ENCODE measurements at regions not wholly inside any gene's neighbourhood (a gene's known extent, or its start where the extent isn't known, plus 50 kb on each side); places are given as distances from the start of the nearest gene placed in this dataset.
"Not testable (repeated sequence)": the region's sequence is repeated elsewhere in the genome, so short reads cannot be mapped to it uniquely, and the experiment has no call there.

DNA sequence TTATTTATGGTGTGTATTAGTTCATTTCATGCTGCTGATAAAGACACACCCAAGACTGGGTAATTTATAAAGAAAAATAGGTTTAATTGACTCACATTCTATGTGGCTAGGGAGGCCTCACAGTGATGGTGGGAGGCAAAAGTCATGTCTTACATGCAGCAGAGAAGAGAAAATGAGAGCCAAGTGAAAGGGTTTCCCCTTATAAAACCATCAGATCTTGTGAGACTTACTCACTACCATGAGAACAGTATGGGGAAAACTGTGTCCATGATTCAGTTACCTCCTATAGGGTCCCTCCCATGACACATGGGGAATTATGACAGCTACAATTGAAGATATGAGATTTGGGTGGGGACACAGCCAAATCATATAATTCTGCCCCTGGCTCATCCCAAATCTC lies 150.0 kb upstream of the AHI1 start:
- no peak for DNase-seq (ENCODE audit: low read depth in 3 of 3, low spot score in 2 of 3)

DNA sequence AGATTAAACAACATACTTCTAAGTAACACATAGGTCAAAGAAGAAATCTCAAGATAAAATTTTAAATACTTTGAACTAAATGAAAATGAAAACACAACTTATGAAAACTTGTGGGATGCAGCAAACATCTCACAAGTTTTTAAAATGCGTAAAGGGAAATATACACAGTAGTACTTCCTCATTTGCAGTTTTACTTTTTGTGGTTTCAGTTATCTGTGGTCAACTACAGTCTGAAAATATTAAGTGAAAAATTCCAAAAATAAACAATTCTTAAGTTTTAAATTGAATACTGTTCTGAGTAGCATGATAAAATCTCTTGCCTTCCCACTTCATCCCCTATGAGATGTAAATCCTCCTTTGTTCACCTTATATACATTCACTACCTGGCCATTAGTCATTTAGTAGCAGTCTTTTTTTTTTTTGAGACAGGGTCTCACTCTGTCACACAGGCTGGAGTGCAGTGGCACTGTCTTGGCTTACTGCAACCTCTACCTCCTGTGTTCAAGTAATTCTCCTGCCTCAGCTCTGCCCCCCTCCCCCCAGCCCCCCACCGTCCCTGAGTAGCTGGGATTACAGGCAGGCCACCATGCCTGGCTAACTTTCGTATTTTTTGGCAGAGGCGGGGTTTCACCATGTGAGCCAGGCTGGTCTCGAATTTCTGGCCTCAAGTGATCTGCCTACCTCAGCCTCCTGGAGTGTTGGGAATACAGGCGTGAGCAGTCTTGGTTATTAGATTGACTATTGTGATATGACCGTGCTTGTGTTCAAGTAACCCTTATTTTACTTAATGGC lies 154.6 kb upstream of the AHI1 start:
- DNase-seq (ENCODE audit: low read depth in 3 of 3, low spot score in 2 of 3), result no peak

DNA sequence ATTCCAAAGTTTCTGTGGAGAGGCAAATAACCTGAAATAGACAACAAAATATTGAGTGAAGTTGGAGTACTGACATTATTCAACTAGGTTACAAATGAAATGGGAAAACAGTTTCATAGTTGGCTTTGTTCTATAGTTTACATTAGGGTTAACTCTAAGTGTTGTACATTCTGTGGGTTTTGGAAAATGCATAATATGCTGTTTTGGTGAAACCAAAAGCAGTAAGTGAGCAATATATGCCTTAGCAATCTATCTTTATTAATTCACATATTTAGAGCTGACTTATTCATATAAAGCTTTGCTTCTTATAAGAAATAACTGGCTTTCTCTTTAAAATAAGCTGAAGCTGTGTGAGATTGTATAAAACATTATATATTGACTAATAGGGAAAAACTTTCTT lies 157.5 kb upstream of the AHI1 start:
- no peak for DNase-seq (ENCODE audit: low read depth in 3 of 3, low spot score in 2 of 3)

DNA sequence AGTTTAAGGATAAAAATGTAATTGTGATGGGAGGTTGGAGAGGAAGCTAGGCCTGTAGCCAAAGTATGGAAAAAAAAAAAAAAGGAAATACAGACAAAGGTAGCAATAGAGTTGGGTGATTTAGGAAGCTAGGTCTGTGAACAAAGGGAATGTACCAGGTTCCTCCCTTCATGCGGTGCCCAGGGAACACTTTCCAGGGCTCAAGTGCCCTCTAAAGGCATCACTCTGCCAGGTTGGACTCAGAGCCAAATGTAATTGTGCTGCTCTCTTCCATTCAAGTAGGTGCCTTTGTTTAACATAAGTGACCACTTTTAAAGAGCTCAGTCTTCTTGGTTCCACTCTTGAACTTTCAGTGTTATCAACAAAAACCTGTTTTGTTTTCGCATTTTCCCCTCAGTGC lies 159.7 kb upstream of the AHI1 start:
- no peak for DNase-seq (ENCODE audit: low read depth in 3 of 3, low spot score in 2 of 3)

DNA sequence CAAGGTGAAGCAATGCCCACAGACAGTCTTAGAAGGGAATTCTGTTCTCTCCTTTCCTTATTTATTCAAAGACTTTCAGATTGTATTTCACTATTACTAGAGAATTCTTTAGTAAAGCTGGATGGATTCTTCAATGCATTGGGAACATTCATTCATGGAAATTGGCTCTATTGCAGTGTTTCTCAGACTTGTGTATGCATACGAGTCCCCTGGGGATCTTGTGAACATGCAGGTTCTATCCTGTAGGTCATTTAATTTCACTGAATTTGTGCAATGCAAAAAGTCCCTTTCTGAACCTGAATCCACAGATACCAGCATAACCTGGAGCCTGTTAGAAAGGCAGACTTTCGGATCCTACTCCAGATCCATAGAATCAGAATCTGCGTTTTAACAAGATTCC lies 160.9 kb upstream of the AHI1 start:
- no peak for DNase-seq (ENCODE audit: low read depth in 3 of 3, low spot score in 2 of 3)

DNA sequence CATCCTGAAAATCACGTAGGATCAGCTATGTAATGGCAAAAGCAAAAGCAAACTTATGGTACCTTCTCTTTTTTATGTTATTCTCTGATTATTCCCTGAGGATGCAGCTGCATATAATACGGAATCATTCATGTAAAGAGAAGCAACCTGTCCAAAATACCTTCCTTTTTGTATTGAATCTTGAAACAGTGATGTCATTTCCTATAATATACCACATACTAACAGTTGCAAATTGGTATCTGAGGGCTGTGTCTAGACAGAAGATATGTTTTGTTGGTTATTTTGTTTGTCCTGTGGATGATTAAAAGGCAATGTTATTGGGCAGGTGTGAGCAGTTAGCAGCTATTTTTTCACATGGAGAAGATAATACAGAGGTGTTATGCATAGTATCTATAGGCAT lies 161.4 kb upstream of the AHI1 start:
- no peak for DNase-seq (ENCODE audit: low read depth in 3 of 3, low spot score in 2 of 3)

DNA sequence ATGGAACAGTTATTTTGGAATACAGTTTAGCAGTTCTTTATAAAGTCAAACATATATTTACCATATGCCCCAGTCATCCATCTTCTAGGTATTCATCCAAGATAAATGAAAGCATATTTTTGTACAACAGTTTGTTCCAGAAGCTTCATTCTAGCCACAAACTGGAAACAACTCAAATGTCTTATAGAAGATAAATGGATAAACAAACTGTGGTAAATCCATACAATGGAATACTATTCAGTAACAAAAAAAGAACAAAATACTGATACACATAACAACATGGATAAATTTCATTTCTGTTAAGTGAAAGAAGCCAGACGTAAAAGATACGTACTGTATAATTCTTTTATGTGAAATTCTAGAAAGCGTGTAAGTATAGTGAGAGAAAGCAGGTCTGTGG lies 167.0 kb upstream of the AHI1 start:
- no peak for DNase-seq (ENCODE audit: low read depth in 3 of 3, low spot score in 2 of 3)

DNA sequence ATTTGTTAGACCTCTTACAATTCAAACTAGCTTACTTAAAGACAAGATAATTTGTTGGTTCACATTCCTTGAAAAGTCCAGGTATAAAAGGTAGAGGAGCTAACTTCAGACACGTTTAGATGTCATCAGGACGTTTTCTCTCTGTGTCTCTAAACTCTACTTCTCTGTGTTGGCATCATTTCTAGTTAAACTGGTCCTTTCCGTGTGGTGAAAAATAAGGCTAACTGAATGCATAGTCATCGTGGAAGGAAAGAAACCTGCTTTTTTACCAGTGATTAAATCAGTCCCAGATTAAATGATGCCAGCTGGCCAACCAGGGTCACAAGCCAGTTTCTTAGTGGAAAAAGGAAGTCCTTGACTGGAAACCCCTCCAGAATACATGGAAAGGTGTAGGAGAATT lies 168.4 kb upstream of the AHI1 start:
- DNase-seq (ENCODE audit: low read depth in 3 of 3, low spot score in 2 of 3), result no peak

DNA sequence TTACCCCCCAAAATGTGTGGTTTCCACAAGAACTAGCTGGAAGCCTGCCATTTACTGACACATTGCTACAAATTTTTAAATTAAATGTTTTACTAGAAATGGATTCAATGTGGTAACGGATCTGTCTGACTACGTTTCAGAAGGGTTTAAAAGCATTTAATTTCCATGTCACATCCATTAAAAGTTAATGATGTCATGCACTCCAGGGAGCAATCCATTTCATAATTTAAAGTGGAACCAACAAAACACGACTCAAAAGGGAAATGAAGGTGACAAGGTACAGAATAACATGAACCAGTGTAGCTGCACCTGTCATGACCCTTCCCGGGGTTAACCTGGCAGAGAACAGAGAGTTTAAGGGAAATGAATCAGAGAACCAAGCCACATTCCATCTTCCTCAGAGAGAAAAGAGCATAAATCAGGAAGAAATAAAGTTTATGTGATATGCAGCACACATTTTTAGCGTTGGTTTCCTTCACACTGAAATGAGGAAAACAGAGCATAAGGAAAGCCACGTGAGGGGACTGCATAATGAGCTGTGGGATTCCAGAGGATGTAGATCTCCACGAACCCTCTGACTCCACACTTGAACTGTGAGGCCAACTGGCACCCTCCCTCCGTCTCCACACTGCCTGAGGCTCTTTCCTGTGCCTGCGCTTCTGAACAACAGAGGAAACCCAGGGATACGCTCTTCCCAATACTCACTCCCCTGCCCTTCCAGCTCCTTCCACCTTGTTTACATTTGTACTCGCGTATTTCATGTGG lies 170.3 kb upstream of the AHI1 start:
- no peak for DNase-seq (ENCODE audit: low read depth in 3 of 3, low spot score in 2 of 3)

DNA sequence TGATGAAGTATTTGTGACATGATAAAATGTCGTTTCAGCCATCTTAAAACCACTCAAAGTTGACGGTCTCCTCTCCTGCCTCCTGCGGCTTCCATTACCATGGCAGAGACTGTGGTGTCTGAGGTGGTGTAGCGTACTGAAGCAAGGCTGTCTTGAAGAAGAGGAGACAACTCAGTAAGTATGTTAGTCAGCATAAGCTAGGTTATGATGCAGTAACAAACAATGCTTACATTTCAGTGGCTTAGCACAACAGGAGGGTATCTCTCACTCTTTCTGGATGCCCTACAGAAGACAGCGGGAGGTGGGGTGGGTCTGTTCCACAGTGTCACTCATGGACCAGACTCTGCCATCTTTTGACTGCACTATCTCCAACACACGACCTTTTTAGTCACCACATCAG lies 174.7 kb upstream of the AHI1 start:
- no peak for DNase-seq (ENCODE audit: low read depth in 3 of 3, low spot score in 2 of 3)

DNA sequence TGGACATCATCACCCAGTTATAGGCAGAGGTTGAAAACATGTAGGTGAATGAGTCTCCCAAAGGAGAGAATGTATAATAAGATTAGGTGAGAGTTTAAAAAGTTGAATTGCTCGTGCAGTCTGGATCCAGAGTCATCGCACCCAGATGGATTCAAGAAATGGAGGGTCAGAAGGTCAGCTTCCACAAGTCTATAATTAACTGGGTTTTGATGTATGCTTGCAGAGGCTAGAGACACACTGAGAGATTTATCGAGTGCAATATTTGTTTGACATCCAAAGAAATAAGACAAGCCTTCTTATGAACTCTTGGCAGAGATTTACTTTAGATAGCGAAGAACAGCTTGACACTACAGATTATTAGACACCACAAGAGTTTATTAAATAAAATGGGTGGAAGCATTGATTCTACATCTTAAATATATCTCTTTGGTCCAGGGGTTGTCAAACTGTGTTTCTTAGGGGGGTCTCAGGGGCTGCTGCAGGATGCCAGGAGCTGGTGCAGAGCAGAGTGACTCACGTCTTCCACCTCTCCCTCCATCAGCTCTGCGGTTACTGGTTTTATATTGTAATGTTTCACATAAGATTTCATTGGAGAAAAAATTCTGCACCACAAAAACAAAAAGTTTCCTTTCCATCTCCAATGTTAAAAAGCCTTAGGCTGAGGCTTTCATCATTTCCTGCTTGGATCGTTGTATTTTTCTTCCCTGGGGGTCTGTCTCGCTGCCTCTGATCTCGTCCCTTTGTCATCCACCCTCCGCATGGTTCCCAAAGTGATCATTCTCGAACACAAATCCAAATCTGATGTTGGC lies 176.2 kb upstream of the AHI1 start:
- no peak for DNase-seq (ENCODE audit: low read depth in 3 of 3, low spot score in 2 of 3)

DNA sequence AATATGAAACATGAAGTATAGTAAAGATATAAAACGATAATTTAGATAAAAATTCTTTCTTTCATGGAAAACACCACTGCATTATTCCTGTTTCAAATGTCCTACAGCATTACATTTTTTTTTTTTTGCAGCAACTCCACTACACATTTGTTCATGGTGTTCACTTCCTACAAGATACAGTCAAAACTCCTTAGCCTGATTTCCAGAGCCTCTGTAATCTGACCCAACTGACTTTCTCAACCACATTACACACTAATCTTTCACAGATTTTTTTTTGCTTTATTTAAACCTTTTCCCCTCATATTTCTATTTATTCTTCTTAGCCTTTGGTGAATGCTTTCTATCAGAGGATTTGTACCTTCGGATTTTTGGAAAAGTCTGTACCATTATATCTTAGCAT lies 176.5 kb upstream of the PDE7B start:
- DNase-seq (ENCODE audit: low read depth in 3 of 3, low spot score in 2 of 3), result no peak

DNA sequence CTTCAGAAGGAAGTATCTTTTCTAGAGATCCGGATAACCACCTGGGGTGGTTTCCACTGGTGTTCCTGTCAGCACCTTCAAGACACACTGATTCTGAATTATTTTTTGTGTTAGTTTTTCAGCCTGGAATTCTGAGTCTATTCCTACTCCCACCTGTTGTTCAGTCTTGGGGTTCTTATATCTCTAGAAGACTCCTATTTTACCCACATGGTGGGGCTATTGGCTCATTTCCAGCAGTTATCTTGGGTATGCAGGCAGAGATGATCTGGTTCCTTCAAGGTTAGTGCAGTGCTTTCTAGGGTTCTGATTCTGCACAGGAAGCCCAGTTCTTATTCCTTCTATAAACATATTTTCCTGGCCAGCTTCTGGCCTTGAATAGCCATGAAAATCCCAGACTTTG lies 175.6 kb upstream of the PDE7B start:
- no peak for DNase-seq (ENCODE audit: low read depth in 3 of 3, low spot score in 2 of 3)

DNA sequence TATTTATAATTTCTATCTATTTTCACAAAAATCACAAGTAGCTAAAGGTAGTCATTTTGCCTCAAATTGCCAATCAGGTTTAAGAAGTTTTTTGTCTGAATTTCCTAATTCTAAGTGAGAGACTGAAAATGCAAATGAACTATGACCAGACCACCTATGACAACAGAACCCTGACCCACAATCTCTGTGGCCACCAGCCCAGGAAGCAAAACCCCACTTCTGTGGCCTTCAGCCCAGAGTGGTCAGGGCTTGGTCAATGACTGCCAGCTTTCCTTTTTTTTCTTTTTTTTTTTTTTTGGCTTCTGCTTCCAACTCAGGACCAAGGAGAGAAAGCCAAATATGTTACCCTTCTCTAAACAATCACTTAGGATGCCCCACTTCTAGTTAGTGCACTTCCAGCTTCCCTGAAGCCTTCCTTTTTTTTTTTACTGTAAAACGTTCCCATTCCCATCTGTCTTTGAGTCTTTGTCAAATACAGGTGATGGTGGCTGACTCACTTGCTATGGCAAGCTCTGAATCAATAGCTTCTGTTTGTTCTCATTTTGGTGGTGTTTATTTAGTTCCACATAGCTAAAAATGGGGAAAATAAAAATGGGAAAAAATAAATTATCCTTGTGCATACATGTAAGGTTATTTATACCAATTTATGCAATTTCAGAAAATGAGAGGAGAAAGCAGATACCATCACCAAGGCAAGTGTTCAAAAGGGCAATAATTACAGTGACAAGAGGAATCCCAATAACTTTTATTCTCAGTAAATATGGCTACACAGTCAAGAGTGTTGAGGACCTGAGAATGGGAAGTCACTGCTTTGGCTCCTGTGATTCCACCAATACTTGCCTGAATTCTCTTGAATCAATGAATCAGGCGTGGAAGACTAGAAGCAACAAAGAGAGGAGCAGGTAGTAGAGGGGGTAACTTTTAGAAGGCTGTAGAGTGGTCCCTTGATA lies 170.3 kb upstream of the PDE7B start:
- DNase-seq (ENCODE audit: low read depth in 3 of 3, low spot score in 2 of 3), result no peak

DNA sequence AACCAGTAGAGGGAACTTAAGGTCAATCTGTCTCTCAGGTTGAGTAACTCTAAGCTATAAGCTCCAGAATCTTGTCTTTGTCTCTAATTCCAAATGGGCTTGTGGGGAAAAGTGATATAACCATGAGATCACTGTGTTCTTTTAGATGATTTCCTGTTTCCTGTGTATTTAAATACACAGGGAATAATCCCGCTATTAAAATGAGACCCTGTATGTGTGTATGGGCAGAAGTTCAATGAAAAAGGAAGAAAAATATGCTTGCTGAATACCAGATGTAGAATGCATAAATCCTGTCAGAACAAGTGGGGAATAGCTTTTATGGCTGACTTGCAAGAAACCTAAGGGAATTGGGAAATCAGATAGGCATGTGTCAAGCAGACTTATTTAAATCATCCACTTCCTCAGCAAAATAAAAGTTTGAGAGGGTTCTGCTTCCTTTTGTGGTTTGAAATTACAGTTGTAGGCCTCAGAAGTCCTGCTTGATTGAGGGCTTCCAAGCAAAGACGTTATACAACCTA lies 164.7 kb upstream of the PDE7B start:
- DNase-seq (ENCODE audit: low read depth in 3 of 3, low spot score in 2 of 3), result no peak

DNA sequence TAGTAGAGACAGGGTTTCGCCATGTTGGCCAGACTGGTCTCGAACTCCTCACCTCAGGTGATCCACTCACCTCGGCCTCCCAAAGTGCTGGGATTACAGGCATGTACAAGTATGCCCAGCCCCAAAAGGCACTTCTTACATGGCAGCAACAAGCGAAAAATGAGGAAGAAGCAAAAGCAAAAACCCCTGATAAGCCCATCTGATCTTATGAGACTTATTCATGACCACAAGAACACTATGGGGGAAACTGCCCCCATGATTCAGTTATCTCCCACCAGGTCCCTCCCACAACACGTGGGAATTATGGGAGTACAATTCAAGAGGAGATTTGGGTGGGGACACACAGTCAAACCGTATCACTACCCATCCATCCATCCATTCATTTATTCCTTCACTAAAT lies 163.0 kb upstream of the PDE7B start:
- not testable (repeated sequence) for DNase-seq (ENCODE audit: low read depth in 3 of 3, low spot score in 2 of 3)

DNA sequence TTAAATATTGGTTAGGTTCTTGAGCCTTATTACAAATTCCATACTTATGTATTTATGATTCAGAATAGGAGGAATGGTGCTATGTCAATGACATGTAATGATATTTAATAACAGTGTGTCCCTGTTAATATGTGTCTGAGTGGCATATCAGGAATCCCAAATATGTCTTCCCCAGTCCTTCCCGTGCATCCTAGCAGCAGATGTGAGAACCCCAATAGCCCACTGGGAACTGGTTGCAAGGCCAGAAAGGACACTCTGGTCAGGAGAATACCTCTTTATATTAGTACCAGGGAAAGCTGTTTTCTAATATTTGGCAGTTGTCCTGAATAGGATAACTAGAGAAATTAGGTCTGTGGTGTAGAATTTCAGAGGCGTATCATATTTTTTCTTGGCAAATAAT lies 159.1 kb upstream of the PDE7B start:
- no peak for DNase-seq (ENCODE audit: low read depth in 3 of 3, low spot score in 2 of 3)

DNA sequence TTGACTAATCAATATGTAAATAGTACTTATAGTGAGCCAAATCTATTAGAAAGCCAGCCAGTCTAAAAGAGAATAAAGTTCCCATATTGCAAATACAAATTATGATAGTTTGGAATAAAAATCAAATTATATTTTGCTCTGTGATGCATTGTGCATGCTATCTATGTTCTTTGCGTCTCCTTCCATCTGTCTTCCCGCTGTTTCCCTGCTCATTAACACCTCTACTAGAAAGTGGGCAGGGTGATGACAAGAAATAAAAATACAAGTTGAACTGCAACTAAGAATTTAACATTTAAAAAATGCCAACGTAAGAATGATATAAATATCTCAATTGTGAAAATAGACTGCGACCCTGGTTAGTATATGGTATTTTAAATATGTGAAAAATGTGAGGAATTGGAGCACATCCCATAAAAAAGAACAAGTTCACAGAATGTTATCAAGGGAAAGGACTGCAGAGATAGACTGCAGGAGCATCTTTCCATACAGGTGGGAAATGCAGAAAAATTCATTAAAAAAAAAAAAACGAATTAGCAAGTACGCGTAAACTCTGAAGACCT lies 157.6 kb upstream of the PDE7B start:
- DNase-seq (ENCODE audit: low read depth in 3 of 3, low spot score in 2 of 3), result no peak

DNA sequence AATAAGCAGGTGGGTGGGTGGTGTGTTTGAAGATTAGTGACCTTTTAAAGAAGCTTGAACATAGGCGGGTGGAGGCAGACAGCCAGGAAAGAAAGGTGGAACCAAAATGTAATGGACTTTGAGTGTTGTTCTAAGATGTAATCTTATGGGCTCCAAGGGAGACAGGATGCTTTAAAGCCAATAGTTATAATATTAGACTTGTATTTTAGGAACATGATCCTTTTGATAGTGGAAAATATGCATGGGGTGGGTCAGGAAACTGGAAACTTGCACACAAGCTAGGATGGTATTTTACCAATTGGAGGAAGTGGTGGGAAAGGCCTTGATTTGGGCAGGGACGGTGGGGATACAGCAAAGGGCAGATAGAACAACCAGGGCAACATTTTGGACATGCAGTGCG lies 151.8 kb upstream of the PDE7B start:
- no peak for DNase-seq (ENCODE audit: low read depth in 3 of 3, low spot score in 2 of 3)

DNA sequence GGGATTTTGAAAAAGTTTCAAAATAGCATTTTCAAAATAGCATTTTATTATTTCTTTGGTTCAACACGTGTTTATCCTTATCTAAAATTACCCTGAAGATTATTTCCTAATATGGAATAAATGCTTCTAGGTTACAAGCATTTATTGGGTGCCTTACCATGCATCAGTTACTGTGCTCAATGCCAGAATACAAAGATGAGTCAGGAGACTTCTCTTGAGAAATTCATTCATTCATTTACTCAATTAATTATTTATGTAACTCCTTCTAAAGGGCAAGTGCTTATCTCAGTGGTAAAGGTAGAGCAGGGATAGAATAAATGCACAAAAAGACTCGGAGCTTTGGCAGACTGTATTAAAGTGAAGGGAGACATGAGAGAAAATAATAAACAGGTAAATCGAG lies 150.1 kb upstream of the PDE7B start:
- no peak for DNase-seq (ENCODE audit: low read depth in 3 of 3, low spot score in 2 of 3)
